GM12878 (cell line): ENCODE measurements at regions not wholly inside any gene's neighbourhood (a gene's known extent, or its start where the extent isn't known, plus 50 kb on each side); places are given as distances from the start of the nearest gene placed in this dataset.

Experiments
- ATAC-seq: fragments of 200-7000 bp; cut with Tn5 transposase; 3 replicates; pipeline ENCODE4 v1.9.1; 2020; ENCODE audit warnings: mild to moderate bottlenecking, moderate library complexity
- BruUV-seq: library from RNA; stranded (reverse); fragments of 400-500 nt; replicated peaks from 2 replicates; lab custom pipeline; 2021; lab: Mats Ljungman, UMichigan
- CTCF ChIA-PET: fragments of 300-600 bp; sonication (Branson Sonifier 250); formaldehyde crosslinking; extraction: SDS; loops from one replicate; lab custom pipeline; 2021; ENCODE audit warnings: inconsistent platforms; lab: Yijun Ruan, JAX
- POLR2A ChIA-PET: fragments of 350-600 bp; formaldehyde crosslinking; extraction: SDS; loops from one replicate; lab custom pipeline; 2021; ENCODE audit warnings: inconsistent platforms; lab: Charles Lee
- RAD21 ChIA-PET: fragments of 300-600 bp; sonication (Branson Sonifier 250); formaldehyde crosslinking; loops from one replicate; lab custom pipeline; 2023; ENCODE audit warnings: antibody characterized with exemption; ENCODE audit not compliant: unreplicated experiment; lab: Charles Lee
- SMC1A ChIA-PET: fragments of 300-600 bp; sonication (Branson Sonifier 250); formaldehyde crosslinking; loops from one replicate; lab custom pipeline; 2023; ENCODE audit not compliant: unreplicated experiment, uncharacterized antibody; lab: Charles Lee
- DNase-seq: peaks from one replicate; pipeline ENCODE4 v3.0.0-alpha.2; 2011; ENCODE audit warnings: low read depth, low spot score
- FAIRE-seq: peaks from 3 replicates; lab custom pipeline; 2011; peaks lifted over from hg19 to GRCh38; lab: Jason Lieb, UNC
- H2AFZ ChIP-seq: 2 replicates; pipeline ENCODE4 v1.6.0; 2011; ENCODE audit warnings: low read depth, low read length, control low read depth; ENCODE audit not compliant: control insufficient read depth
- H3K27ac ChIP-seq: 2 replicates; pipeline ENCODE4 v1.5.1; 2011; ENCODE audit warnings: control low read depth; ENCODE audit not compliant: control insufficient read depth, insufficient read depth
- H3K27me3 ChIP-seq, 2 experiments: replicated peaks in 1 of 2; 2 replicates each; pipeline versions ENCODE4 v1.6.0 to v1.6.1; 2011; ENCODE audit warnings: low read length in 1 of 2; ENCODE audit not compliant: control insufficient read depth in 2 of 2, insufficient read depth in 2 of 2
- H3K36me3 ChIP-seq, 2 experiments: 2 replicates each; pipeline ENCODE4 v1.5.1; 2011; ENCODE audit warnings: low read length in 1 of 2; ENCODE audit not compliant: control insufficient read depth in 2 of 2, insufficient read depth in 2 of 2
- H3K4me1 ChIP-seq: 2 replicates; pipeline ENCODE4 v1.6.1; 2011; ENCODE audit warnings: mild to moderate bottlenecking, low read length, moderate library complexity, mixed read lengths; ENCODE audit not compliant: control insufficient read depth, insufficient read depth
- H3K4me2 ChIP-seq: 2 replicates; pipeline ENCODE4 v1.6.0; 2011; ENCODE audit warnings: control low read depth; ENCODE audit not compliant: control insufficient read depth, insufficient read depth
- H3K4me3 ChIP-seq: fragments of 200-600 bp; sonication (generic); 2 replicates; pipeline ENCODE4 v1.5.1; 2016
- H3K79me2 ChIP-seq: 2 replicates; pipeline ENCODE4 v1.6.0; 2011; ENCODE audit warnings: low read length; ENCODE audit not compliant: control insufficient read depth, insufficient read depth
- H3K9ac ChIP-seq: 2 replicates; pipeline ENCODE4 v1.8.0; 2011; ENCODE audit warnings: low read length, control low read depth, mixed read lengths; ENCODE audit not compliant: control insufficient read depth, insufficient read depth
- H3K9me3 ChIP-seq: replicated peaks from 3 replicates; pipeline ENCODE4 v1.5.1; 2011; ENCODE audit warnings: mild to moderate bottlenecking, low read length; ENCODE audit not compliant: control insufficient read depth, insufficient read depth
- H4K20me1 ChIP-seq: 2 replicates; pipeline ENCODE4 v1.6.0; 2011; ENCODE audit not compliant: control insufficient read depth, insufficient read depth
- CHD2 ChIP-seq: IDR thresholded peaks from 2 replicates; pipeline ENCODE4 v1.6.1; 2011; ENCODE audit warnings: low read depth, low read length, improper control_type of control experiment, borderline replicate concordance
- CREB1 ChIP-seq: IDR thresholded peaks from 2 replicates; pipeline ENCODE4 v1.6.1; 2012; ENCODE audit warnings: low read depth, mild to moderate bottlenecking, inconsistent platforms
- MYC ChIP-seq: IDR thresholded peaks from 2 replicates; pipeline ENCODE4 v1.6.1; 2011; ENCODE audit warnings: mild to moderate bottlenecking, low read length, moderate library complexity, inconsistent platforms; ENCODE audit not compliant: insufficient read depth, insufficient replicate concordance, insufficient read length, severe bottlenecking
- NFIC ChIP-seq: IDR thresholded peaks from 2 replicates; pipeline ENCODE4 v1.6.1; 2012; ENCODE audit warnings: low read depth, mild to moderate bottlenecking, inconsistent platforms, low read length, moderate library complexity
- POLR2A ChIP-seq: IDR thresholded peaks from 2 replicates; pipeline ENCODE4 v1.6.1; 2011; ENCODE audit warnings: low read depth, mild to moderate bottlenecking, low read length
- RFX5 ChIP-seq: IDR thresholded peaks from 2 replicates; pipeline ENCODE4 v1.6.1; 2011; ENCODE audit warnings: low read depth, low read length, improper control_type of control experiment
- USF2 ChIP-seq: IDR thresholded peaks from 2 replicates; pipeline ENCODE4 v1.6.1; 2011; ENCODE audit warnings: low read depth, low read length, improper control_type of control experiment, borderline replicate concordance
- ZNF622 ChIP-seq: fragments of 450-650 bp; IDR thresholded peaks from 2 replicates; pipeline ENCODE4 v1.6.1; 2017; ENCODE audit warnings: mild to moderate bottlenecking, inconsistent platforms
- WGBS: methylation state at CpG from one replicate; pipeline ENCODE4 v1.1.6; 2016; ENCODE audit warnings: low lambda C conversion rate; ENCODE audit not compliant: insufficient replicate concordance, insufficient coverage; ENCODE audit errors: missing lambda C conversion rate; 5-methylcytosine and 5-hydroxymethylcytosine counted together
- in situ Hi-C: fragments of 300-500 bp; cut with MboI; formaldehyde crosslinking; loops from 9 replicates; pipeline ENCODE4 v1.14.3; 2018; ENCODE audit warnings: mixed read lengths
- intact Hi-C: fragments of 100-400 bp; cut with micrococcal nuclease; formaldehyde crosslinking; loops from one replicate; pipeline ENCODE4 v1.14.2; 2022; ENCODE audit not compliant: unreplicated experiment
- TF ChIP-seq, protein P1 (sequence below): IDR thresholded peaks from 2 replicates; pipeline ENCODE4 v1.6.1; 2011; ENCODE audit warnings: borderline replicate concordance, low read depth, mild to moderate bottlenecking, moderate library complexity, mixed read lengths, low read length; ENCODE audit not compliant: insufficient read depth; ENCODE audit errors: extremely low read length

GRCh38 chr3:170751083-170751898 is 118.7 kb downstream of the RPL22L1 start:
- Histone ChIP-seq H4K20me1 (no peaks in the 10 kb centered on the region), H3K9ac (no peak overlapping the region), H3K4me2 (no peak overlapping the region), H3K36me3 (no peaks in the 10 kb centered on the region), H3K9me3 (no peaks in the 10 kb centered on the region), H3K27me3 (peaks cover 3 to 4% of the 10 kb centered on the region in 2 experiments; a peak in 3 of 4 replicates), H3K4me1 (no peaks in the 10 kb centered on the region), H3K79me2 (no peaks in the 10 kb centered on the region), H2AFZ (no peak overlapping the region), H3K4me3 (no peak overlapping the region), H3K27ac (no peak overlapping the region)
- ChIA-PET POLR2A (no interaction called here), RAD21 (no interaction called here), CTCF (no interaction called here), SMC1A (no interaction called here)
- in situ Hi-C loops (no loop called here), intact Hi-C loops (no loop called here)
- no TSS peak for BruUV-seq
- no peak for FAIRE-seq
- TF ChIP-seq POLR2A, result no peak
- no peak for TF ChIP-seq MYC
- TF ChIP-seq, protein P1, sequence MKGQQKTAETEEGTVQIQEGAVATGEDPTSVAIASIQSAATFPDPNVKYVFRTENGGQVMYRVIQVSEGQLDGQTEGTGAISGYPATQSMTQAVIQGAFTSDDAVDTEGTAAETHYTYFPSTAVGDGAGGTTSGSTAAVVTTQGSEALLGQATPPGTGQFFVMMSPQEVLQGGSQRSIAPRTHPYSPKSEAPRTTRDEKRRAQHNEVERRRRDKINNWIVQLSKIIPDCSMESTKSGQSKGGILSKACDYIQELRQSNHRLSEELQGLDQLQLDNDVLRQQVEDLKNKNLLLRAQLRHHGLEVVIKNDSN, result no peak
- ATAC-seq, result no peak
- no peak for DNase-seq
- 0% methylated on average over 3 of the region's 3 CpGs for WGBS

GRCh38 chr3:170750478-170750830 is 119.5 kb downstream of the RPL22L1 start:
- Histone ChIP-seq H3K4me2 (no peak overlapping the region), H3K27ac (no peak overlapping the region), H2AFZ (no peak overlapping the region), H3K79me2 (no peaks in the 10 kb centered on the region), H3K36me3 (no peaks in the 10 kb centered on the region), H3K4me3 (no peak overlapping the region), H3K27me3 (peaks cover 3 to 4% of the 10 kb centered on the region in 2 experiments; a peak in 3 of 4 replicates), H3K9ac (no peak overlapping the region), H3K9me3 (no peaks in the 10 kb centered on the region), H4K20me1 (no peaks in the 10 kb centered on the region), H3K4me1 (no peaks in the 10 kb centered on the region)
- ChIA-PET CTCF (no interaction called here), POLR2A (no interaction called here), RAD21 (no interaction called here), SMC1A (no interaction called here)
- WGBS, result 2% methylated on average over 2 of the region's 2 CpGs
- BruUV-seq, result no TSS peak
- DNase-seq, result no peak
- no peak for TF ChIP-seq CHD2
- TF ChIP-seq CREB1, result no peak
- no peak for TF ChIP-seq ZNF622
- TF ChIP-seq RFX5, result no peak
- no peak for TF ChIP-seq NFIC
- TF ChIP-seq USF2, result no peak
- intact Hi-C loops, result no loop called here
- in situ Hi-C loops, result no loop called here
- no peak for FAIRE-seq
- ATAC-seq, result no peak
